HepG2 (cell line): ENCODE measurements at regions not wholly inside any gene's neighbourhood (a gene's known extent, or its start where the extent isn't known, plus 50 kb on each side); places are given as distances from the start of the nearest gene placed in this dataset.

Experiments used
- CREM ChIP-seq, 2 experiments: sonication (generic) in 1 of 2; formaldehyde crosslinking in 1 of 2; IDR thresholded peaks; 2 replicates each; pipeline versions ENCODE4 v1.4.0 to v1.6.1; 2016 to 2020; ENCODE audit warnings: antibody characterized with exemption in 1 of 2, mild to moderate bottlenecking in 1 of 2, missing genetic modification reagents in 1 of 2
- ELF3 ChIP-seq: IDR thresholded peaks from 2 replicates; pipeline ENCODE4 v1.6.1; 2016; ENCODE audit warnings: missing genetic modification reagents, missing compliant biosample characterization
- ESRRA ChIP-seq: sonication (generic); formaldehyde crosslinking; IDR thresholded peaks from 2 replicates; pipeline ENCODE4 v1.5.1; 2020; ENCODE audit warnings: mild to moderate bottlenecking, low read depth, missing genetic modification reagents
- FOSL2 ChIP-seq: sonication (generic); formaldehyde crosslinking; IDR thresholded peaks from 2 replicates; pipeline ENCODE4 v1.4.0; 2020; ENCODE audit warnings: missing genetic modification reagents
- FOXA1 ChIP-seq, 2 experiments: fragments of 450-650 bp in 1 of 2; sonication (generic) in 1 of 2; formaldehyde crosslinking in 1 of 2; IDR thresholded peaks; 2 replicates each; pipeline versions ENCODE4 v1.4.0 to v1.6.1; 2016 to 2020; ENCODE audit warnings: missing genetic modification reagents in 1 of 2
- FOXC1 ChIP-seq: sonication (generic); formaldehyde crosslinking; IDR thresholded peaks from 2 replicates; pipeline ENCODE4 v1.8.0; 2022; ENCODE audit warnings: mild to moderate bottlenecking, missing genetic modification reagents, borderline replicate concordance
- FOXK1 ChIP-seq: sonication (generic); formaldehyde crosslinking; IDR thresholded peaks from 2 replicates; pipeline ENCODE4 v1.4.0; 2020; ENCODE audit warnings: low read depth, missing genetic modification reagents, borderline replicate concordance
- FOXP1 ChIP-seq, 2 experiments: fragments of 450-650 bp in 1 of 2; IDR thresholded peaks; 2 replicates each; pipeline ENCODE4 v1.6.1; 2017 to 2018; ENCODE audit warnings: antibody characterized with exemption in 1 of 2
- GABPA ChIP-seq, 2 experiments: IDR thresholded peaks; 2 replicates each; pipeline ENCODE4 v1.6.1; 2011 to 2016; ENCODE audit warnings: low read depth in 2 of 2, low read length in 1 of 2, missing biosample characterization in 1 of 2, missing genetic modification characterization in 1 of 2
- HMG20A ChIP-seq: IDR thresholded peaks from 2 replicates; pipeline ENCODE4 v1.6.1; 2016; ENCODE audit warnings: borderline replicate concordance
- KAT2B ChIP-seq: fragments of 150-350 bp; IDR thresholded peaks from 2 replicates; pipeline ENCODE4 v1.6.1; 2014; ENCODE audit warnings: low read depth, low read length, borderline replicate concordance
- MIXL1 ChIP-seq: IDR thresholded peaks from 2 replicates; pipeline ENCODE4 v1.6.1; 2016
- NFYC ChIP-seq: IDR thresholded peaks from 2 replicates; pipeline ENCODE4 v1.6.1; 2016; ENCODE audit warnings: missing genetic modification reagents, missing compliant biosample characterization
- NR2F2 ChIP-seq: IDR thresholded peaks from 2 replicates; pipeline ENCODE4 v1.6.1; 2012; ENCODE audit warnings: low read depth, inconsistent platforms, borderline replicate concordance
- RARA ChIP-seq: IDR thresholded peaks from 2 replicates; pipeline ENCODE4 v1.6.1; 2016; ENCODE audit warnings: missing genetic modification reagents, missing compliant biosample characterization
- SATB2 ChIP-seq: sonication (generic); formaldehyde crosslinking; IDR thresholded peaks from 2 replicates; pipeline ENCODE4 v1.5.0; 2020; ENCODE audit warnings: missing genetic modification reagents
- SOX5 ChIP-seq: IDR thresholded peaks from 2 replicates; pipeline ENCODE4 v1.6.1; 2016; ENCODE audit warnings: borderline replicate concordance
- ZBTB20 ChIP-seq: sonication (generic); formaldehyde crosslinking; IDR thresholded peaks from 2 replicates; pipeline ENCODE4 v1.8.1; 2023; ENCODE audit warnings: missing genetic modification reagents, low read depth, mild to moderate bottlenecking, borderline replicate concordance
- ZNF20 ChIP-seq: sonication (generic); formaldehyde crosslinking; IDR thresholded peaks from 2 replicates; pipeline ENCODE4 v1.4.0; 2020; ENCODE audit warnings: mild to moderate bottlenecking, moderate library complexity, missing genetic modification reagents
- ZNF501 ChIP-seq: sonication (generic); formaldehyde crosslinking; IDR thresholded peaks from 2 replicates; pipeline ENCODE4 v1.5.1; 2020; ENCODE audit warnings: mild to moderate bottlenecking, moderate library complexity, missing genetic modification reagents
- ZNF776 ChIP-seq: sonication (generic); formaldehyde crosslinking; IDR thresholded peaks from 2 replicates; pipeline ENCODE4 v1.4.0; 2020; ENCODE audit warnings: mild to moderate bottlenecking, missing genetic modification reagents
- TF ChIP-seq, protein P1 (sequence below): IDR thresholded peaks from 2 replicates; pipeline ENCODE4 v1.4.0; 2020; ENCODE audit warnings: mild to moderate bottlenecking, missing genetic modification reagents
- TF ChIP-seq, protein P2 (sequence below): sonication (generic); formaldehyde crosslinking; IDR thresholded peaks from 2 replicates; pipeline ENCODE4 v1.4.0; 2020; ENCODE audit warnings: low read depth, mild to moderate bottlenecking, missing genetic modification reagents
- TF ChIP-seq, protein P3 (sequence below): sonication (generic); formaldehyde crosslinking; IDR thresholded peaks from 2 replicates; pipeline ENCODE4 v1.4.0; 2020; ENCODE audit warnings: missing genetic modification reagents

DNA sequence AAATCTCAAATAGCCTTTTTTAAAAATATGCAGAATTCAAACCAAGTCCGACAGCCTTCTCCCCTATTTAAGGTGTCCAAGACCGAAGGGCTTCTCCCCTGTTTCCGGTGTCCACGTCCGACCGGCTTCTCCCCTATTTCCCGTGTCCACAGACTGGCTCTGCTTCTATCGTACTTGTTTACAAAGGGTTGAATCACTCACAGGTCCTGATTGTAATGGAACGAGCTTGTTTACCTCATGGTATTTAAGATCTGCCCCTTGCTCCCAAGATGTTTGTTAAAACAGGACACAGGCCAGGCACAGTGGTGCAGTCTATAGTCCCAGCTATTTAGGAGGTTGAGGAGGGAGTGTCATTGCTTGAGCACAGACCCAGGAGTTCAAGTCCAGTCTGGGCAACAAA, 90.4 kb upstream of the ROBO2 start (continued):
- TF ChIP-seq GABPA (IDR thresholded peaks at IDR 0.05; ENCODE audit: low read depth, low read length), result no peak; the same call in 1 of the 2 replicates
- TF ChIP-seq GABPA (CRISPR knock-in tag; IDR thresholded peaks at IDR 0.05; ENCODE audit: low read depth), result peak; percentile 75
- peak; percentile 69; the same call in 1 of the 2 replicates for TF ChIP-seq FOXK1
- no peak; the same call in 1 of the 2 replicates for TF ChIP-seq NR2F2
- TF ChIP-seq ELF3 (CRISPR knock-in tag), result peak; percentile 31; the same call in 1 of the 2 replicates
- TF ChIP-seq NFYC (CRISPR knock-in tag), result no peak
- no peak for TF ChIP-seq FOXA1 (IDR thresholded peaks at IDR 0.05)
- TF ChIP-seq FOXA1 (CRISPR knock-in tag; IDR thresholded peaks at IDR 0.05), result peak; percentile 72; the same call in 1 of the 2 replicates
- TF ChIP-seq ZNF776 (CRISPR knock-in tag), result no peak
- TF ChIP-seq FOXP1 (IDR thresholded peaks at IDR 0.05), result no peak
- peak; percentile 90 for TF ChIP-seq FOXP1 (CRISPR knock-in tag; IDR thresholded peaks at IDR 0.05)
- TF ChIP-seq, protein P1, sequence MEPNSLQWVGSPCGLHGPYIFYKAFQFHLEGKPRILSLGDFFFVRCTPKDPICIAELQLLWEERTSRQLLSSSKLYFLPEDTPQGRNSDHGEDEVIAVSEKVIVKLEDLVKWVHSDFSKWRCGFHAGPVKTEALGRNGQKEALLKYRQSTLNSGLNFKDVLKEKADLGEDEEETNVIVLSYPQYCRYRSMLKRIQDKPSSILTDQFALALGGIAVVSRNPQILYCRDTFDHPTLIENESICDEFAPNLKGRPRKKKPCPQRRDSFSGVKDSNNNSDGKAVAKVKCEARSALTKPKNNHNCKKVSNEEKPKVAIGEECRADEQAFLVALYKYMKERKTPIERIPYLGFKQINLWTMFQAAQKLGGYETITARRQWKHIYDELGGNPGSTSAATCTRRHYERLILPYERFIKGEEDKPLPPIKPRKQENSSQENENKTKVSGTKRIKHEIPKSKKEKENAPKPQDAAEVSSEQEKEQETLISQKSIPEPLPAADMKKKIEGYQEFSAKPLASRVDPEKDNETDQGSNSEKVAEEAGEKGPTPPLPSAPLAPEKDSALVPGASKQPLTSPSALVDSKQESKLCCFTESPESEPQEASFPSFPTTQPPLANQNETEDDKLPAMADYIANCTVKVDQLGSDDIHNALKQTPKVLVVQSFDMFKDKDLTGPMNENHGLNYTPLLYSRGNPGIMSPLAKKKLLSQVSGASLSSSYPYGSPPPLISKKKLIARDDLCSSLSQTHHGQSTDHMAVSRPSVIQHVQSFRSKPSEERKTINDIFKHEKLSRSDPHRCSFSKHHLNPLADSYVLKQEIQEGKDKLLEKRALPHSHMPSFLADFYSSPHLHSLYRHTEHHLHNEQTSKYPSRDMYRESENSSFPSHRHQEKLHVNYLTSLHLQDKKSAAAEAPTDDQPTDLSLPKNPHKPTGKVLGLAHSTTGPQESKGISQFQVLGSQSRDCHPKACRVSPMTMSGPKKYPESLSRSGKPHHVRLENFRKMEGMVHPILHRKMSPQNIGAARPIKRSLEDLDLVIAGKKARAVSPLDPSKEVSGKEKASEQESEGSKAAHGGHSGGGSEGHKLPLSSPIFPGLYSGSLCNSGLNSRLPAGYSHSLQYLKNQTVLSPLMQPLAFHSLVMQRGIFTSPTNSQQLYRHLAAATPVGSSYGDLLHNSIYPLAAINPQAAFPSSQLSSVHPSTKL (CRISPR knock-in tag), result peak; percentile 70
- TF ChIP-seq KAT2B, result no peak
- TF ChIP-seq ZBTB20 (CRISPR knock-in tag), result peak; percentile 66; the same call in 1 of the 2 replicates
- peak; percentile 24; the same call in 1 of the 2 replicates for TF ChIP-seq CREM (IDR thresholded peaks at IDR 0.05)
- TF ChIP-seq CREM (CRISPR knock-in tag; IDR thresholded peaks at IDR 0.05), result no peak
- peak; percentile 67; the same call in 1 of the 2 replicates for TF ChIP-seq HMG20A (CRISPR knock-in tag)
- TF ChIP-seq ESRRA (CRISPR knock-in tag), result no peak
- peak; percentile 79 for TF ChIP-seq FOSL2
- no peak for TF ChIP-seq ZNF20 (CRISPR knock-in tag)
- TF ChIP-seq, protein P2, sequence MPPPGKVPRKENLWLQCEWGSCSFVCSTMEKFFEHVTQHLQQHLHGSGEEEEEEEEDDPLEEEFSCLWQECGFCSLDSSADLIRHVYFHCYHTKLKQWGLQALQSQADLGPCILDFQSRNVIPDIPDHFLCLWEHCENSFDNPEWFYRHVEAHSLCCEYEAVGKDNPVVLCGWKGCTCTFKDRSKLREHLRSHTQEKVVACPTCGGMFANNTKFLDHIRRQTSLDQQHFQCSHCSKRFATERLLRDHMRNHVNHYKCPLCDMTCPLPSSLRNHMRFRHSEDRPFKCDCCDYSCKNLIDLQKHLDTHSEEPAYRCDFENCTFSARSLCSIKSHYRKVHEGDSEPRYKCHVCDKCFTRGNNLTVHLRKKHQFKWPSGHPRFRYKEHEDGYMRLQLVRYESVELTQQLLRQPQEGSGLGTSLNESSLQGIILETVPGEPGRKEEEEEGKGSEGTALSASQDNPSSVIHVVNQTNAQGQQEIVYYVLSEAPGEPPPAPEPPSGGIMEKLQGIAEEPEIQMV (CRISPR knock-in tag), result 0 out of 2 replicates have a peak, but pooled peaks have one; percentile 27
- 0 out of 2 replicates have a peak, but pooled peaks have one; percentile 23 for TF ChIP-seq ZNF501 (CRISPR knock-in tag)
- peak; percentile 78 for TF ChIP-seq MIXL1 (CRISPR knock-in tag)
- TF ChIP-seq, protein P3, sequence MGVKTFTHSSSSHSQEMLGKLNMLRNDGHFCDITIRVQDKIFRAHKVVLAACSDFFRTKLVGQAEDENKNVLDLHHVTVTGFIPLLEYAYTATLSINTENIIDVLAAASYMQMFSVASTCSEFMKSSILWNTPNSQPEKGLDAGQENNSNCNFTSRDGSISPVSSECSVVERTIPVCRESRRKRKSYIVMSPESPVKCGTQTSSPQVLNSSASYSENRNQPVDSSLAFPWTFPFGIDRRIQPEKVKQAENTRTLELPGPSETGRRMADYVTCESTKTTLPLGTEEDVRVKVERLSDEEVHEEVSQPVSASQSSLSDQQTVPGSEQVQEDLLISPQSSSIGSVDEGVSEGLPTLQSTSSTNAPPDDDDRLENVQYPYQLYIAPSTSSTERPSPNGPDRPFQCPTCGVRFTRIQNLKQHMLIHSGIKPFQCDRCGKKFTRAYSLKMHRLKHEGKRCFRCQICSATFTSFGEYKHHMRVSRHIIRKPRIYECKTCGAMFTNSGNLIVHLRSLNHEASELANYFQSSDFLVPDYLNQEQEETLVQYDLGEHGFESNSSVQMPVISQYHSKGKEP (CRISPR knock-in tag), result no peak
- TF ChIP-seq RARA, result peak; percentile 26; the same call in 1 of the 2 replicates
- TF ChIP-seq FOXC1, result no peak
- TF ChIP-seq SOX5 (CRISPR knock-in tag), result 0 out of 2 replicates have a peak, but pooled peaks have one; percentile 35
- no peak for TF ChIP-seq SATB2 (CRISPR knock-in tag)
